ENCODE measurements at regions not wholly inside any gene's neighbourhood (a gene's known extent, or its start where the extent isn't known, plus 50 kb on each side); places are given as distances from the start of the nearest gene placed in this dataset.

GRCh38 chr3:187828579-187829452, 83.5 kb upstream of the BCL6 start:
- Histone ChIP-seq H3K9me3 (replicated peaks; ENCODE audit: control insufficient read depth, insufficient read depth, low read length) (no peaks in the 10 kb centered on the region), H4K20me1 (ENCODE audit: control insufficient read depth, insufficient read depth) (no peaks in the 10 kb centered on the region), H2AFZ (ENCODE audit: control insufficient read depth, low read depth, low read length) (no peak overlapping the region), H3K4me1 (ENCODE audit: control insufficient read depth, insufficient read depth, low read length) (peaks cover 5% of the 10 kb centered on the region; the same call in 1 of the 2 replicates), H3K9ac (ENCODE audit: control insufficient read depth, insufficient read depth, low read length) (no peak overlapping the region), H3K27me3 (replicated peaks in 1 of 2; ENCODE audit: control insufficient read depth in 2 of 2, insufficient read depth in 2 of 2, low read length in 1 of 2) (0 out of 4 replicates have a peak, but pooled peaks cover 0 to 4% of the 10 kb centered on the region in 2 experiments), H3K4me3 (no peak overlapping the region), H3K79me2 (ENCODE audit: control insufficient read depth, insufficient read depth, low read length) (no peaks in the 10 kb centered on the region), H3K4me2 (ENCODE audit: control insufficient read depth, insufficient read depth) (no peak overlapping the region), H3K36me3 (ENCODE audit: control insufficient read depth in 2 of 2, insufficient read depth in 2 of 2, low read length in 1 of 2) (no peaks in the 10 kb centered on the region), H3K27ac (ENCODE audit: control insufficient read depth, insufficient read depth) (no peak overlapping the region)
- DNase-seq (ENCODE audit: low read depth, low spot score) (peak; percentile 34), FAIRE-seq (peak; percentile 76), ATAC-seq (peak; percentile 88)
- CTCF ChIA-PET, result interaction anchor here (1.0 to 6.7 kb wide), 3 partner anchors 29 to 88 kb away, joined by 3 to 37 read pairs (median 4); no protein-coding TSS in a partner anchor
- no TSS peak for BruUV-seq (replicated peaks)
- 52% methylated on average over 7 of the region's 7 CpGs for WGBS (ENCODE audit: insufficient coverage, insufficient replicate concordance, low lambda C conversion rate, missing lambda C conversion rate)
- POLR2A ChIA-PET, result interaction anchor here (1.3 to 1.4 kb wide), 2 partner anchors 20 to 29 kb away, joined by 3 to 6 read pairs; no protein-coding TSS in a partner anchor
- RAD21 ChIA-PET (ENCODE audit: unreplicated experiment), result interaction anchor here (1.2 to 1.7 kb wide), 4 partner anchors 28 to 88 kb away, joined by 3 to 5 read pairs (median 3); no protein-coding TSS in a partner anchor
- SMC1A ChIA-PET (ENCODE audit: uncharacterized antibody, unreplicated experiment), result interaction anchor here (1.0 to 3.5 kb wide), 8 partner anchors 11 to 108 kb away, joined by 3 to 27 read pairs (median 6); no protein-coding TSS in a partner anchor
- intact Hi-C loops (cut with micrococcal nuclease; ENCODE audit: unreplicated experiment), result loop anchor here (1.0 kb wide), 1 partner anchor 81 kb away; no protein-coding TSS in a partner anchor
- in situ Hi-C loops (cut with MboI), result no loop called here
- TF ChIP-seq ATF7 (IDR thresholded peaks at IDR 0.05; ENCODE audit: low read depth), result peak; percentile 80
- TF ChIP-seq JUND (IDR thresholded peaks at IDR 0.05; ENCODE audit: low read depth, low read length), result no peak
- TF ChIP-seq ZNF24 (IDR thresholded peaks at IDR 0.05), result no peak
- no peak for TF ChIP-seq LARP7 (IDR thresholded peaks at IDR 0.05)
- TF ChIP-seq IRF4 (IDR thresholded peaks at IDR 0.05; ENCODE audit: low read depth, low read length), result peak; percentile 43; the same call in 1 of the 2 replicates
- TF ChIP-seq CTCF (IDR thresholded peaks at IDR 0.05 in 2 of 3, conservative IDR thresholded peaks at IDR 0.05 in 1 of 3; ENCODE audit: control insufficient read depth in 2 of 3, extremely low read depth in 1 of 3, insufficient read depth in 1 of 3, low read depth in 3 of 3, low read length in 3 of 3), result no peak
- TF ChIP-seq SIN3A (IDR thresholded peaks at IDR 0.05; ENCODE audit: low read depth, low read length), result no peak
- no peak for TF ChIP-seq HDAC2 (IDR thresholded peaks at IDR 0.05)
- no peak for TF ChIP-seq E2F8 (IDR thresholded peaks at IDR 0.05; ENCODE audit: low read depth, partially characterized antibody)
- no peak for TF ChIP-seq ATF3 (IDR thresholded peaks at IDR 0.05; ENCODE audit: borderline replicate concordance, extremely low read depth, low read depth, low read length)
- peak in 1 of 2 experiments; percentile 48; a peak in 2 of 4 replicates for TF ChIP-seq BHLHE40 (IDR thresholded peaks at IDR 0.05; ENCODE audit: borderline replicate concordance in 1 of 2, low read depth in 2 of 2, low read length in 1 of 2)
- no peak for TF ChIP-seq BCL3 (IDR thresholded peaks at IDR 0.05; ENCODE audit: borderline replicate concordance, insufficient read depth, low read depth, low read length, poor library complexity, severe bottlenecking)
- peak; percentile 28; the same call in 1 of the 2 replicates for TF ChIP-seq BACH1 (IDR thresholded peaks at IDR 0.05; ENCODE audit: borderline replicate concordance)
- TF ChIP-seq TCF7 (IDR thresholded peaks at IDR 0.05; ENCODE audit: borderline replicate concordance), result no peak
- TF ChIP-seq ZNF217 (IDR thresholded peaks at IDR 0.05), result peak; percentile 26; the same call in 1 of the 2 replicates
- no peak for TF ChIP-seq NFXL1 (IDR thresholded peaks at IDR 0.05; ENCODE audit: borderline replicate concordance)
